RWPE2 (cell line): ENCODE measurements at regions not wholly inside any gene's neighbourhood (a gene's known extent, or its start where the extent isn't known, plus 50 kb on each side); places are given as distances from the start of the nearest gene placed in this dataset.

Source experiments
- ATAC-seq: fragments of 200-7000 bp; cut with Tn5 transposase; 3 replicates; pipeline ENCODE4 v1.9.1; 2021; ENCODE audit warnings: low read depth
- DNase-seq: peaks from one replicate; pipeline ENCODE4 v3.0.0-alpha.2; 2020; ENCODE audit warnings: low spot score
- H3K27ac ChIP-seq: fragments of 450-650 bp; 2 replicates; pipeline ENCODE4 v1.5.1; 2017; ENCODE audit warnings: mild to moderate bottlenecking; ENCODE audit not compliant: poor library complexity, severe bottlenecking
- H3K27me3 ChIP-seq: fragments of 250-450 bp; sonication (Bioruptor Pico); 2 replicates; pipeline ENCODE4 v1.5.1; 2021; ENCODE audit warnings: mild to moderate bottlenecking, moderate library complexity; ENCODE audit not compliant: insufficient read depth, poor library complexity, severe bottlenecking
- H3K36me3 ChIP-seq: fragments of 250-450 bp; sonication (Bioruptor Pico); 2 replicates; pipeline ENCODE4 v1.5.1; 2020; ENCODE audit warnings: low read depth, mild to moderate bottlenecking, moderate library complexity
- H3K4me1 ChIP-seq: fragments of 250-450 bp; sonication (Bioruptor Pico); 2 replicates; pipeline ENCODE4 v1.5.1; 2021; ENCODE audit warnings: mild to moderate bottlenecking, moderate library complexity; ENCODE audit not compliant: insufficient read depth, poor library complexity, severe bottlenecking
- H3K4me3 ChIP-seq: fragments of 250-450 bp; sonication (Bioruptor Pico); 2 replicates; pipeline ENCODE4 v1.5.1; 2021; ENCODE audit warnings: mild to moderate bottlenecking, moderate library complexity; ENCODE audit not compliant: severe bottlenecking
- H3K9me3 ChIP-seq: fragments of 250-450 bp; sonication (Bioruptor Pico); 2 replicates; pipeline ENCODE4 v1.5.1; 2021; ENCODE audit warnings: mild to moderate bottlenecking, moderate library complexity; ENCODE audit not compliant: severe bottlenecking
- CTCF ChIP-seq: fragments of 450-650 bp; IDR thresholded peaks from one replicate; pipeline ENCODE4 v1.5.1; 2017; ENCODE audit warnings: mild to moderate bottlenecking, moderate library complexity; ENCODE audit not compliant: poor library complexity, severe bottlenecking

GRCh38 chr9:135294836-135295235 is 184.7 kb upstream of the PPP1R26 start:
- Histone ChIP-seq H3K4me1 (no peaks in the 10 kb centered on the region), H3K9me3 (no peaks in the 10 kb centered on the region), H3K27me3 (peaks cover 45% of the 10 kb centered on the region), H3K27ac (no peak overlapping the region), H3K36me3 (no peaks in the 10 kb centered on the region), H3K4me3 (no peak overlapping the region)
- DNase-seq (no peak), ATAC-seq (peak; percentile 31; the same call in 1 of the 3 replicates)
- no peak for TF ChIP-seq CTCF

- Histone ChIP-seq H3K36me3 (no peaks in the 10 kb centered on the region), H3K27me3 (peaks cover 54% of the 10 kb centered on the region), H3K4me1 (no peaks in the 10 kb centered on the region), H3K27ac (no peak overlapping the region), H3K4me3 (no peak overlapping the region), H3K9me3 (no peaks in the 10 kb centered on the region)
- no peak for TF ChIP-seq CTCF
- no peak for DNase-seq
- ATAC-seq = no peak
These were observed 183.9 kb upstream of the PPP1R26 start for GRCh38 chr9:135295551-135296300.

- Histone ChIP-seq H3K27me3 (peaks cover 66% of the 10 kb centered on the region), H3K4me1 (no peaks in the 10 kb centered on the region), H3K27ac (no peak overlapping the region), H3K9me3 (no peaks in the 10 kb centered on the region), H3K4me3 (no peak overlapping the region), H3K36me3 (no peaks in the 10 kb centered on the region)
- DNase-seq (no peak), ATAC-seq (no peak)
- TF ChIP-seq CTCF = no peak
These were observed 182.7 kb upstream of the PPP1R26 start for GRCh38 chr9:135296735-135297455.

GRCh38 chr9:135297456-135298075 is 182.0 kb upstream of the PPP1R26 start:
- DNase-seq (no peak), ATAC-seq (no peak)
- no peak for TF ChIP-seq CTCF
- Histone ChIP-seq H3K4me1 (no peaks in the 10 kb centered on the region), H3K9me3 (no peaks in the 10 kb centered on the region), H3K27ac (no peak overlapping the region), H3K4me3 (no peak overlapping the region), H3K27me3 (peaks cover 73% of the 10 kb centered on the region), H3K36me3 (no peaks in the 10 kb centered on the region)
